H1 (cell line): ENCODE measurements at regions not wholly inside any gene's neighbourhood (a gene's known extent, or its start where the extent isn't known, plus 50 kb on each side); places are given as distances from the start of the nearest gene placed in this dataset.

Experiments used
- BRCA1 ChIP-seq: IDR thresholded peaks from 2 replicates; pipeline ENCODE4 v1.6.1; 2012; ENCODE audit warnings: low read depth, low read length, improper control_type of control experiment
- CHD1 ChIP-seq: IDR thresholded peaks from 2 replicates; pipeline ENCODE4 v1.6.1; 2012; ENCODE audit warnings: low read depth, low read length, improper control_type of control experiment
- CHD2 ChIP-seq: IDR thresholded peaks from 2 replicates; pipeline ENCODE4 v1.6.1; 2012; ENCODE audit warnings: low read length, improper control_type of control experiment
- CREB1 ChIP-seq: IDR thresholded peaks from 2 replicates; pipeline ENCODE4 v1.6.1; 2012; ENCODE audit warnings: inconsistent platforms
- CTCF ChIP-seq, 3 experiments: IDR thresholded peaks; 1 replicate in 2 of 3; 2 replicates in 1 of 3; pipeline versions ENCODE4 v1.5.1 to v1.6.1; 2011; ENCODE audit warnings: low read length in 3 of 3, mild to moderate bottlenecking in 3 of 3, inconsistent platforms in 2 of 3, low read depth in 1 of 3, moderate library complexity in 1 of 3; ENCODE audit not compliant: insufficient read depth in 1 of 3; ENCODE audit errors: control extremely low read depth in 1 of 3
- EP300 ChIP-seq, 2 experiments: IDR thresholded peaks; 1 replicate in 1 of 2; 2 replicates in 1 of 2; pipeline ENCODE4 v1.6.1; 2011 to 2012; ENCODE audit warnings: low read depth in 2 of 2, low read length in 2 of 2, mild to moderate bottlenecking in 2 of 2, borderline replicate concordance in 1 of 2, inconsistent platforms in 1 of 2, moderate library complexity in 1 of 2
- EZH2 ChIP-seq: fragments of 200-600 bp; sonication (generic); IDR thresholded peaks from 2 replicates; pipeline ENCODE4 v1.7.1; 2012; ENCODE audit warnings: low read depth, mild to moderate bottlenecking, moderate library complexity, low read length, inconsistent platforms; ENCODE audit not compliant: severe bottlenecking
- GABPA ChIP-seq: IDR thresholded peaks from 2 replicates; pipeline ENCODE4 v1.6.1; 2011; ENCODE audit warnings: mild to moderate bottlenecking, low read length, moderate library complexity, borderline replicate concordance; ENCODE audit not compliant: insufficient read depth
- POLR2A ChIP-seq, 2 experiments: IDR thresholded peaks; 1 replicate in 1 of 2; 2 replicates in 1 of 2; pipeline ENCODE4 v1.6.1; 2011; ENCODE audit warnings: low read depth in 2 of 2, low read length in 2 of 2, mild to moderate bottlenecking in 2 of 2; ENCODE audit errors: control extremely low read depth in 1 of 2
- POLR2AphosphoS5 ChIP-seq: IDR thresholded peaks from 2 replicates; pipeline ENCODE4 v1.6.1; 2011; ENCODE audit warnings: low read depth, low read length
- RNF2 ChIP-seq: fragments of 200-900, 300-1000 bp; sonication (generic); IDR thresholded peaks from 2 replicates; pipeline ENCODE4 v1.7.1; 2016; ENCODE audit warnings: borderline replicate concordance, low read depth, mild to moderate bottlenecking, antibody characterized with exemption, low read length; ENCODE audit not compliant: poor library complexity, severe bottlenecking; ENCODE audit errors: missing control alignments

DNA sequence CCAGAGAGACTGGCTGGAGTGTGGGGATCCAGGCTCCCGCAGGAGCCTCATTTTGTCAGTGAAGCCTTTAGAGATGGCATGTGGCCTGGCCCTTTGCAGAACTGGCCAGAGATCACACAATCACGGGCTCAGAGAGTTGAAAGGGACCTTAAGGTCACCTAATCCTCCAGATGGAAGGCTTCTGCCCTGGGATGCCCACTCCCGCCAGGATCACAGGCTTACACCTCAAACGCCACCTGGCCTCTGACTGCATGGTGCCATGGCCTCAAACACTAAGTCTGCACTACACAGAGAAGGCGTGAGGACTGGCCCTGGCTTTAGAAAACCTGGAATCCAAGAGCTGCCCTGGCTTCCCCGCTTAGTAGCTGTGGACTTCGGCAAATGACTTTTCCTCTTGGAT lies 306.8 kb upstream of the CCL2 start:
- no peak for TF ChIP-seq POLR2AphosphoS5
- TF ChIP-seq POLR2A (IDR thresholded peaks at IDR 0.05; ENCODE audit: control extremely low read depth in 1 of 2, low read depth in 2 of 2, low read length in 2 of 2), result no peak
- no peak for TF ChIP-seq RNF2
- TF ChIP-seq GABPA, result no peak
- TF ChIP-seq CTCF (IDR thresholded peaks at IDR 0.05; ENCODE audit: control extremely low read depth in 1 of 3, insufficient read depth in 1 of 3, low read depth in 1 of 3, low read length in 3 of 3), result no peak
- no peak for TF ChIP-seq CHD1
- TF ChIP-seq CREB1, result no peak
- TF ChIP-seq EP300 (IDR thresholded peaks at IDR 0.05; ENCODE audit: borderline replicate concordance in 1 of 2, low read depth in 2 of 2, low read length in 2 of 2), result no peak
- TF ChIP-seq BRCA1, result no peak
- TF ChIP-seq CHD2, result no peak
- no peak for TF ChIP-seq EZH2
